H1 (cell line): ENCODE measurements at regions not wholly inside any gene's neighbourhood (a gene's known extent, or its start where the extent isn't known, plus 50 kb on each side); places are given as distances from the start of the nearest gene placed in this dataset.

Experiments used
- CTCF ChIA-PET: fragments of 300-600 bp; sonication (Branson Sonifier 250); formaldehyde crosslinking; loops from one replicate; lab custom pipeline; 2021; ENCODE audit not compliant: partially characterized antibody; lab: Charles Lee
- POLR2A ChIA-PET: fragments of 300-600 bp; sonication (Branson Sonifier 250); formaldehyde crosslinking; loops from one replicate; lab custom pipeline; 2021; ENCODE audit warnings: inconsistent platforms; ENCODE audit not compliant: partially characterized antibody; lab: Charles Lee
- DNase-seq, 2 experiments: peaks; one replicate each; pipeline versions ENCODE4 v3.0.0 to v3.0.0-alpha.2; 2010 to 2022; ENCODE audit warnings: low spot score in 2 of 2, low read depth in 1 of 2, mixed read lengths in 1 of 2
- FAIRE-seq: peaks from 2 replicates; lab custom pipeline; 2011; peaks lifted over from hg19 to GRCh38; lab: Jason Lieb, UNC
- H2AFZ ChIP-seq: 2 replicates; pipeline ENCODE4 v1.8.1; 2012; ENCODE audit warnings: low read length, inconsistent platforms
- H2AK5ac ChIP-seq: 2 replicates; pipeline ENCODE4 v1.6.1; 2013; ENCODE audit warnings: low read depth, low read length
- H2BK120ac ChIP-seq: replicated peaks from 2 replicates; pipeline ENCODE3; 2013; ENCODE audit warnings: low read depth, low read length, inconsistent platforms
- H2BK12ac ChIP-seq: 2 replicates; pipeline ENCODE4 v1.6.1; 2013; ENCODE audit warnings: low read depth, low read length
- H2BK15ac ChIP-seq: 2 replicates; pipeline ENCODE4 v1.6.1; 2013; ENCODE audit warnings: low read length
- H2BK20ac ChIP-seq: 2 replicates; pipeline ENCODE4 v1.6.1; 2013; ENCODE audit warnings: low read length
- H2BK5ac ChIP-seq: 2 replicates; pipeline ENCODE4 v1.6.1; 2013; ENCODE audit warnings: low read depth, low read length
- H3K14ac ChIP-seq: 2 replicates; pipeline ENCODE4 v1.6.1; 2013; ENCODE audit warnings: inconsistent platforms; ENCODE audit not compliant: insufficient read length
- H3K18ac ChIP-seq: 2 replicates; pipeline ENCODE4 v1.6.1; 2013; ENCODE audit warnings: low read length; ENCODE audit errors: extremely low read depth
- H3K23ac ChIP-seq: 2 replicates; pipeline ENCODE4 v1.6.1; 2013; ENCODE audit warnings: inconsistent platforms; ENCODE audit not compliant: insufficient read length
- H3K23me2 ChIP-seq: 2 replicates; pipeline ENCODE4 v1.6.1; 2013; ENCODE audit warnings: low read depth, low read length
- H3K27ac ChIP-seq: 2 replicates; pipeline ENCODE4 v1.6.1; 2011; ENCODE audit warnings: low read depth, low read length, inconsistent platforms
- H3K27me3 ChIP-seq, 4 experiments: replicated peaks in 1 of 4; 1 replicate in 1 of 4; 2 replicates in 3 of 4; pipeline versions ENCODE4 v1.6.1 to v1.8.1; 2011 to 2013; ENCODE audit warnings: low read length in 3 of 4, mild to moderate bottlenecking in 3 of 4, inconsistent platforms in 2 of 4, mixed read lengths in 2 of 4, moderate library complexity in 1 of 4; ENCODE audit not compliant: control insufficient read depth in 3 of 4, insufficient read depth in 3 of 4; ENCODE audit errors: extremely low read depth in 1 of 4
- H3K36me3 ChIP-seq, 4 experiments: 2 replicates each; pipeline versions ENCODE4 v1.6.1 to v1.8.1; 2011 to 2013; ENCODE audit warnings: mild to moderate bottlenecking in 4 of 4, low read length in 3 of 4, moderate library complexity in 2 of 4, control low read depth in 1 of 4, inconsistent platforms in 1 of 4; ENCODE audit not compliant: insufficient read depth in 4 of 4, control insufficient read depth in 2 of 4
- H3K4ac ChIP-seq: replicated peaks from 2 replicates; pipeline ENCODE3; 2013; ENCODE audit warnings: low read length, low read depth, mixed read lengths, inconsistent platforms; ENCODE audit not compliant: insufficient read length
- H3K4me1 ChIP-seq, 4 experiments: replicated peaks in 1 of 4; 1 replicate in 1 of 4; 2 replicates in 3 of 4; pipeline versions ENCODE4 v1.6.1 to v1.8.1; 2011 to 2013; ENCODE audit warnings: low read length in 3 of 4, inconsistent platforms in 2 of 4, mixed read lengths in 1 of 4; ENCODE audit not compliant: insufficient read depth in 4 of 4, control insufficient read depth in 3 of 4
- H3K4me2 ChIP-seq, 2 experiments: 2 replicates each; pipeline versions ENCODE4 v1.6.1 to v1.8.1; 2011 to 2013; ENCODE audit warnings: low read depth in 2 of 2, low read length in 2 of 2, control low read depth in 1 of 2, inconsistent platforms in 1 of 2, mild to moderate bottlenecking in 1 of 2; ENCODE audit not compliant: insufficient read depth in 1 of 2
- H3K4me3 ChIP-seq, 4 experiments: fragments of 200-600, 300-600 bp in 1 of 4; sonication (generic), shearing (Covaris generic), sonication (Bioruptor Twin) in 1 of 4; 2 replicates each; pipeline versions ENCODE4 v1.5.1 to v1.8.1; 2011 to 2016; ENCODE audit warnings: low read length in 4 of 4, low read depth in 3 of 4, control low read depth in 2 of 4, inconsistent platforms in 2 of 4, mild to moderate bottlenecking in 2 of 4, mixed read lengths in 1 of 4, moderate library complexity in 1 of 4; ENCODE audit not compliant: insufficient read depth in 2 of 4; ENCODE audit errors: extremely low read depth in 1 of 4
- H3K56ac ChIP-seq: replicated peaks from 2 replicates; pipeline ENCODE3; 2013; ENCODE audit warnings: low read depth, mild to moderate bottlenecking, mixed read lengths, low read length, inconsistent platforms; ENCODE audit not compliant: insufficient read length
- H3K79me1 ChIP-seq: 2 replicates; pipeline ENCODE4 v1.6.1; 2013; ENCODE audit warnings: low read depth, low read length, control low read depth
- H3K79me2 ChIP-seq, 2 experiments: 2 replicates each; pipeline versions ENCODE4 v1.6.1 to v1.8.1; 2012 to 2013; ENCODE audit warnings: low read length in 2 of 2, mild to moderate bottlenecking in 2 of 2, inconsistent platforms in 1 of 2; ENCODE audit not compliant: insufficient read depth in 2 of 2, control insufficient read depth in 1 of 2
- H3K9ac ChIP-seq, 4 experiments: replicated peaks in 1 of 4; 1 replicate in 1 of 4; 2 replicates in 3 of 4; pipeline versions ENCODE4 v1.6.1 to v1.8.1; 2011 to 2013; ENCODE audit warnings: low read depth in 3 of 4, low read length in 3 of 4, control low read depth in 2 of 4, mild to moderate bottlenecking in 2 of 4, moderate library complexity in 2 of 4, inconsistent platforms in 1 of 4; ENCODE audit errors: extremely low read depth in 1 of 4
- H3K9me3 ChIP-seq, 2 experiments: 2 replicates each; pipeline versions ENCODE4 v1.6.1 to v1.8.1; 2012 to 2013; ENCODE audit warnings: mild to moderate bottlenecking in 2 of 2, moderate library complexity in 2 of 2, control low read depth in 1 of 2, inconsistent platforms in 1 of 2, low read depth in 1 of 2, low read length in 1 of 2, mixed read lengths in 1 of 2; ENCODE audit not compliant: insufficient read depth in 2 of 2
- H4K20me1 ChIP-seq, 2 experiments: replicated peaks in 1 of 2; 2 replicates each; pipeline versions ENCODE3 to v1.8.1; 2011 to 2013; ENCODE audit warnings: inconsistent platforms in 2 of 2, low read length in 2 of 2, mild to moderate bottlenecking in 1 of 2; ENCODE audit not compliant: insufficient read depth in 2 of 2, control insufficient read depth in 1 of 2
- H4K5ac ChIP-seq: 2 replicates; pipeline ENCODE4 v1.6.1; 2013; ENCODE audit warnings: low read length, low read depth, mixed read lengths, inconsistent platforms; ENCODE audit not compliant: insufficient read length
- H4K8ac ChIP-seq: 2 replicates; pipeline ENCODE4 v1.8.0; 2013; ENCODE audit warnings: mild to moderate bottlenecking, moderate library complexity, low read length, inconsistent platforms; ENCODE audit not compliant: insufficient read depth; ENCODE audit errors: extremely low read depth
- H4K91ac ChIP-seq: replicated peaks from 2 replicates; pipeline ENCODE3; 2013; ENCODE audit warnings: low read length, mixed read lengths, inconsistent platforms; ENCODE audit not compliant: insufficient read length
- E2F6 ChIP-seq: IDR thresholded peaks from 2 replicates; pipeline ENCODE4 v1.6.1; 2012; ENCODE audit warnings: inconsistent platforms
- EZH2 ChIP-seq: fragments of 200-600 bp; sonication (generic); IDR thresholded peaks from 2 replicates; pipeline ENCODE4 v1.7.1; 2012; ENCODE audit warnings: low read depth, mild to moderate bottlenecking, moderate library complexity, low read length, inconsistent platforms; ENCODE audit not compliant: severe bottlenecking
- RFX5 ChIP-seq: IDR thresholded peaks from 2 replicates; pipeline ENCODE4 v1.6.1; 2011; ENCODE audit warnings: low read depth, low read length, improper control_type of control experiment, borderline replicate concordance
- WGBS, 2 experiments: shearing (Covaris generic) in 1 of 2; methylation state at CpG; one replicate each; pipeline versions ENCODE4 v1.1.6 to v1.1.7; 2013 to 2015; ENCODE audit warnings: low lambda C conversion rate in 2 of 2, mixed read lengths in 2 of 2, inconsistent platforms in 1 of 2, low coverage in 1 of 2, missing lambda C conversion rate in 1 of 2; ENCODE audit not compliant: insufficient replicate concordance in 2 of 2, insufficient coverage in 1 of 2, insufficient read length in 1 of 2; ENCODE audit errors: extremely low coverage in 1 of 2, missing lambda C conversion rate in 1 of 2; 5-methylcytosine and 5-hydroxymethylcytosine counted together

- no peak overlapping the region for H2AK5ac ChIP-seq
- no peak overlapping the region for H4K91ac ChIP-seq
- no peak for FAIRE-seq
- H3K36me3 ChIP-seq, result no peaks in the 10 kb centered on the region
- H3K18ac ChIP-seq, result no peak overlapping the region
- H2BK15ac ChIP-seq, result no peak overlapping the region
- H3K79me1 ChIP-seq, result no peaks in the 10 kb centered on the region
- H3K79me2 ChIP-seq, result no peaks in the 10 kb centered on the region
- no peak overlapping the region for H3K14ac ChIP-seq
- H4K20me1 ChIP-seq, result no peaks in the 10 kb centered on the region
- no peak overlapping the region for H3K27ac ChIP-seq
- no peak overlapping the region for H2AFZ ChIP-seq
- H3K27me3 ChIP-seq, result no peaks in the 10 kb centered on the region
- no peak overlapping the region for H3K4me3 ChIP-seq
- no peaks in the 10 kb centered on the region for H3K4me1 ChIP-seq
- no peaks in the 10 kb centered on the region for H3K23me2 ChIP-seq
- no peak overlapping the region for H3K23ac ChIP-seq
- H3K4ac ChIP-seq, result no peak overlapping the region
- no peak overlapping the region for H3K4me2 ChIP-seq
- no peak overlapping the region for H3K9ac ChIP-seq
- WGBS, 2 experiments, result 81% methylated on average over 2 of the region's 2 CpGs; no CpG with 5 or more reads in 1 of the 2 experiments
- H3K56ac ChIP-seq, result no peak overlapping the region
- no peak overlapping the region for H4K8ac ChIP-seq
- no peak overlapping the region for H2BK5ac ChIP-seq
- POLR2A ChIA-PET, result no interaction called here
- CTCF ChIA-PET, result interaction anchor here (1.3 kb wide), 2 partner anchors 87 to 226 kb away, joined by 3 read pairs; no protein-coding TSS in a partner anchor
- no peak overlapping the region for H2BK12ac ChIP-seq
- DNase-seq, result no peak
- no peaks in the 10 kb centered on the region for H3K9me3 ChIP-seq
- no peak overlapping the region for H2BK120ac ChIP-seq
- no peak overlapping the region for H2BK20ac ChIP-seq
- H4K5ac ChIP-seq, result no peak overlapping the region
- TF ChIP-seq RFX5 (no peak), E2F6 (no peak), EZH2 (no peak)
These were observed 240.5 kb upstream of the KCNJ16 start for GRCh38 chr17:69834494-69834893.
